Inflammatory macrophage treated with lipopolysaccharide for 4 hours (primary cell): ENCODE measurements at regions not wholly inside any gene's neighbourhood (a gene's known extent, or its start where the extent isn't known, plus 50 kb on each side); places are given as distances from the start of the nearest gene placed in this dataset.
A peak's percentile ranks its signal among the peaks of the same experiment; 100 is the strongest.

Experiments used
- DNase-seq: peaks from one replicate; pipeline ENCODE4 v3.0.0-alpha.2; 2020

DNA sequence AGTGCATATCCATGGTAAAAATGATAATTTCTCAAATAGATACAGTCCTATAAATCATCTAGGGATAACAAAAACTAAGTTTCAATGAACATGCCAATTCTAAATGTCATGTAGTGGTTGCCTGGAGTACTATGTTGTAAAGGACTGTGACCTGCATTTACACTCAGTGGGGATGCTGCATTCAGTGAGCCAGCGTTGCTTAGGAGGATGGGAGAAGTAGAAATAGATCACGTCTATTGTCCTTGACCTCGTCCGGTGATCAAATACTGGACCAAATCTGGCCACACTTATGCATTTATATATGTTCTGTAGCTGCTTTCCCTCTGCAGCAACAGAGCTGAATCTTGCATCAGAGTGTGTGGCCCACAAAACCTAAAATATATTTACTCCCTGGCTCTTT, 139.0 kb upstream of the ETAA1 start:
- DNase-seq = no peak

DNA sequence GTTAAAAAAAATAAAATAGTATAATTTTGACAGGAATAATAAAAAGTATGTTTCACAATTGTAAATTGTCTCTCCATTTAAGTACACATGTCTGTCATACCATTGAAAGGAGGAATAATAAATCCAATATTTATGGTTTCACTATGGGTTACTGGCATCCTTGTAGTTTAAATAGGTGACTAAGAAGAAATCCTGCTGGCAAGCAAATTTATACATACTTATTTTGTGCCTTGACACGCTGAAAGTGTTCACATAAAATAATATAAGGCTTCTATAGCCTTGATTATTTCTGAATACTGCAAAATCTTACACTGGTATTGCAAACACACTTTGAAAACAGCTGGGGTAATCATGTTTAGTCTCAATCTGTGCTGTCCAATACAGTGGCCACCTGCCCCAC, 138.3 kb upstream of the ETAA1 start:
- DNase-seq = no peak

DNA sequence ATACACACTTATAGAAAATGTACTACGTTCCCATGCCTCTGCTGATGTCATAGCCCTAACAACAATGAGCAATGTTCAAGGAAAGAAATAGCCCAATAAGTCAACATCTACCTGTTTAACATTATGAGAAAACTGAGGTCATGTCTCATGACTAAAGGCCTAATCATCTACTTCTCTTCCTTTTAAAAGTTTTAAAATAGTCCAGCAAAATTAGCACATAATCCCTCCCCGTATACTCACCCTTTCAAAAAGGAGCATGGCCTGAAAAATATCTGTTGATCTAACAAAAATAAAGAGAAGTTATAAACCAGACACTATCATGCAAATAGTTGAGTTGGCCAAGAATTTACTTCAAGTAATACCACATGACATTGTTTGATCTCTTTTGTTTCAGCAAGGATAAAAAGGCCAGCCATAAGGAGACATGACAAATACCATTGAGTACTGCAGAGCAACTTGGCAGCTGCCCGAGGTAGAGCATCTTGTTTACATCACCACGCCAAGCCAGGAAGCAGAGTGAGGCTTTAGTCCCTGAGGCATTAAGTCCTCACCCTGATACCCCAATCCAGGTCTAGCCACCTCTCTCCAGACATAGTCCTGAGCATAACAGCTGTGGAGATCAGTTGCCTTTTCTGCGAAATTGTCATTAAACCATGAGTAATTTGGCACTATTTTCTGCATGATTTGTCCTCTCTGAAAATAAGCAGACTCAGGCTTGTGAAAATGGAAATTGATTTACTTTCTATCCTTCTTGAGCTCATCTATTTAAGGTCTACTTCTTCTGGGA, 137.4 kb upstream of the ETAA1 start:
- DNase-seq = no peak

DNA sequence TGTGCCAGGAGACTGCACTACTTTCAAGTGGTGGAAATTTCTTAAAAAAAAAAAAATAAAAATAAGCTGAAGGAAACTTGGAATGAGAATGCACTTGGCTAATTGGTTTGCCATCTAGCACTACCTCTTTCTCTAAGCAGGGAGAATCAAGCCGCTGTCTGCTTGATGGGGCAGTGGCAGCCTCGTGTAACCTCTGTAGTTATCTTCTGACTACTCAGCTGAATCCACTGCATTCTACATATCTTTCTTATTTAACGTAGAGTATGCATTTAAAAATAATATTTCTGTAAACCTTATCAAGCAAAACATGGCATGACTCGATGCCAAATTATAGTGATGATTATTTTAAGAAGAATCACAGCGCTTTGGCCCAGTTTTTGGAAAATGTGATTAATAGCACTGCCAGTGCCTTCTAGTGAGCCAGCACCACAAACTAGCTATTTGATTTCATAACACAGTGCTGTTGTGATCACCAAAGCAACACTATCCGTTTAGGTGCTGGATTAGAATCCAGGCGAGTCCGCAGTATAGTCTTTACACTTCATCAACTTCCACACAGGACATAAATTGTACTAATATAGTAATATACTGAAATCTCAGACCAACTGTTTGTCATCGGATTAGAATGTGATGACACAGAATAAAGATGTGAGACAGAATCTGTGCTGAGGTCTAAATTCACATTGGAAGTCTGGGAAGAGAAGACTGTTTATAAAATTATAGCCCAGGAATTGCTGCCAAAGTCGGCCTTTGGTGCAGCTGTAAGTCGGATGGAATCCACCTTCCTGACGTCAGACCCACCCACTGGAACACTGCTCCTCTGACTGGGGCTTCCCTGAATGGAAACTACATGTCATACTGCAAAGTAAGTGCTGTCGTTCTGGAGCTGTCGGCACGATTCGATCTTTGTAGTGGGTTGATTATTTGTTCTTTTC, 136.5 kb upstream of the ETAA1 start:
- DNase-seq = no peak

DNA sequence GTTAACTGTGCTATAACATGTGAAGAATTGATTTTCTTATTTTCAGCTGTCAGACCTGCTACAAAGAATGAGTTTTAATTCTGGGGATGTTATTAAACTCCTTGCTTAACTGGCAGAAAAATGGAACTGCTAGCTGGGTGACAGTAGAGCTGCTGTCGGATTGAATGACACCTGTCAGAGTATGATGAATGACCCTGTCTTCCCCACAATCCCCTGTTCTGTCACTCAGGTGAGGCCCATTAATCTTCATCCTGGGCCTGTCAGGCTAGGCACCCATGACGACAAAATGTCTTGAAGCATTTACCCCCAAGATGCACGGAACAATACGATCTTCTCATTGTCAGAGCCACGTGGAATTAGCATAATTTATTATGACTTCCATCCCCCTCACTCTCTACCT, 129.9 kb upstream of the ETAA1 start:
- DNase-seq = no peak

DNA sequence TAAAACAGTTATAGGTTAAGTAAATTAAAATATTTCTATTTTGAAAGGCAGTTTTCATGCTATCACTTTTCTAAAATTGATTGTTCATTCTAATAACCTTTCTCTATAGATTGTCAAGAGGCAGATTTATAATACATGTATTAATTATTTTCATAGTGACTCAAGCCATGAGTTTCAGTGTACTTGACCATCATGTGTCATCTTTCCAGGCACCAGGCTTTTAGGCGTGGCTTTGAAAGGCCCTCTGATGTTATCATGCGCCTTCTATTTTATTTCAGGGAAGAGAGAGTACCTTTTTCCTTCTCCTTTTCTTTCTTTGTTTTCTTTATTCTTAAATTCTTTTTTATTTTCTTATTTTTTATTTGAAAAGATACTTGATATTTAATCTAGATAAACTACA, 128.3 kb upstream of the ETAA1 start:
- DNase-seq = no peak

DNA sequence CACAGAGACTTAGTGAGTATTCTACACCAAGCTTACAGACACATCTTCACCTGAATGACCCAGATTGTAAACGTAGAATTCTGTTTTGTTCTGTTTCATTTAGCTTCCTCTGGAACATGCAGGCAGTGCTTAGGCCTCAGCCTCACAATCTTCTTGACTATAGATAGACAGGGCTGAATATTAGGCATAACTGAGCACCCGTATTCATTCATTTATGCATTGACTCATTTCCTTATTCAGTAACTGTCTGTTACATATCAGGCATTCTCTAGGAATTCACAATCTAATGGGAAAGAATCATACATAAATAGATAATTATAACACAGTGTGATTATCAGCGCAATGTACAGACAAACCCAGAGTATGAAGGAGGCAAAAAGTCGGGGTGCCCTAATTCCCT, 124.9 kb upstream of the ETAA1 start:
- no peak for DNase-seq

DNA sequence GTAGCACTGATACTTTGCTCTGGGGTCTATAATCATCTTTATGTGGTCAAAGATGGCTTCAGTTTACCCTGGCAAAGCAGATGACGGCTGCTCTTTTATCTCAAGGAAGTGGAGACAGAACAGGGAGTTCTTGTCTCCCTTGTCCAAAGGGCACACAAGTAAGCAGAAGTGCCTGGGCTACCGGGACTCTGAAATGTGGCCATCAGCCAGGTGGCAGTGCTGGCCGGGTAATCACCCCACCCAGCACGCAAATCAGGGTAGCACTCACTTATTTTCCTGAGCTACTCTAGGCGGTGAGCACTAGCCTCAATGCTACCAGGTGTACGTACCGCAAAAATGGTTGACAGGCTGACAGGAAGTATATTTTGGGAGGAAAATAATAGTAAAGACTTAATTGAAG, 119.7 kb upstream of the ETAA1 start:
- DNase-seq = no peak

DNA sequence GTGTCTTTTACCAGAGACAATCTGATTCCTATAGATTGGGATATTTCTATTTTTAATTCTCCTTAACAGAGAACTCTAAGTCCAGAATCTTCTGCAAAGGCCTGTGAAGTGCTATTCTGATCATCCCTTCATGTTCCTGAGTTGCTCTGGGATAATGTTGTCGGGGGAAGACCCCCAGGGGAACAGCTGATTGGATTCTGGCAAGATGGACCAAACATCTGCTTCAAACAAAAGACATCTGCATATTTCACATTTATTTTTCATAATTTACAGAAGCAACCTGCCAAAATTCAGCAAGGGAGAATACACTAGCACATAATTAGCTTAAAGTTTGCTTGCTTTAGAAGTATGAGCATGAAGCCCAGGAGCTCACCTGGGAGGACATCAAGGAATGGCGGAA, 116.0 kb upstream of the ETAA1 start:
- no peak for DNase-seq

DNA sequence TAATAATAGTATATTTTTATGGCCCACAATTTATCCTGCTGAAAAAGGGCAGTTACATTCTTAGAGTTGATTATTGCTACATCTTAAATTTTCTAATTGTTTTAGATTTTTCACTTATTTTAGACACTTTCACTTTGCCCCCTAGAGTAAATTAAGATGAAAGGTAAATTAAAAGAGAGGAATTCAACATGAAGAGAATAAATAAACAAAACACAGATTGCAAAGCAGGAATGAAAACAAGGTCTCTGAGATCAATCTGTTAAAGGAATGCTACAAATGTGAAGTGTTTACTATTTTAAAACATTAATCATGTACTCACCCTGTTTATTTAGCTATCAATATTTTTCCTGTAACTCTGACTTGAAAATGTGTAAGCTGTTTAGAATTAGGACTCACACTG, 113.5 kb upstream of the ETAA1 start:
- no peak for DNase-seq

DNA sequence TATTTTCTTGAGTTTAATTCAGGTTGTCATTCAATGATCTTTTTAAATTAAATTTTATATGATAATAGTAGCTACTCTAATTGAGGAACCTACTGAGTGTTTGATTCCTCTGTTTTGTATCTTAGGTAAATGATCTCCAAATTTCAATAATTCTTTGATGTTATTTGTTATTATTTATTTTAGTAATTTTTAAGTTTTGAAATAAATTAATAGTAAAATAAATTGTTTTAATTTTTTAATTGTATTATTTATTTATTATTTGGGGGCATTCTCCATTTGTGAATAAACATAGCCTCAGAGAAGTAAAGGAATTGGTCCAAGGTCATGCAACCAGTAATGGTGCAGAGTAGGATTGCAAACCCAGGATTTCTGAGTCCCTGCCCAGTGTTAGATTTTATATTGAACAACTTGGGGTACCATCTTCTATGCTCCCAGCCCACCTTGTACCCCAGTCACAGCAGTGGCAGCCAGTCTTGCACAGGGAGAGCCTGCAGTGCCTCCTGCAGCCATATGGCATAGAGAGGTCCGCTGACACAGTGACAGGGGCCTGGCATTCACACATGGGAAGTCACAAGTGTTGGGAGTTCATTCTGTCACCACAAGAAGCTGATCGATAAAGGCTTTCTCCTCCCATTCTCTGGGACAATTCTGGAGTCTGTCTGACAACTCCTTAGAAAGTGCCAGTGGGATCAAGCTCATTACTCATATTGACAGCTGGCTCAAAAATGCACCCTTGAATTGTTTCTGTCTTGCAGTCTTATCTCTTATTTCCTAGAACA, 110.0 kb upstream of the ETAA1 start:
- no peak for DNase-seq

DNA sequence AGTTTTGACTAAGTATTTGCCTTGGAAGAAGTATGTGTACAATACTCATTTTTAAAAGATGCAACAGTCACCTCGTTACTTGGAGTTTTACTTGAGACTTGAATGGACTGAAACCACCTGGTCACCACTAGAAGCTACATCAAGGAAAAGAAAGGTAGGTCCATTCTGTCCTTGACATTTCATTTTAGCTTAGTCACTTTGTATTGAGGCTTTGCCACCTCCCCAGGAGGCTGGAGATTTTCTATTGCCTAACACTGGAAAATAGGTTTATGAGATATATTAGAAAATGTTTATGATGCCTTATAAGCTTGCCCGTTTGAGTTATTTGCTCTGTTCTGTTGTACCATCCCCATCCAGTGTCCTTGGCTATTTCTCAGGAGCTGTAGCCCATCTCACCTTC, 107.9 kb upstream of the ETAA1 start:
- DNase-seq = no peak

DNA sequence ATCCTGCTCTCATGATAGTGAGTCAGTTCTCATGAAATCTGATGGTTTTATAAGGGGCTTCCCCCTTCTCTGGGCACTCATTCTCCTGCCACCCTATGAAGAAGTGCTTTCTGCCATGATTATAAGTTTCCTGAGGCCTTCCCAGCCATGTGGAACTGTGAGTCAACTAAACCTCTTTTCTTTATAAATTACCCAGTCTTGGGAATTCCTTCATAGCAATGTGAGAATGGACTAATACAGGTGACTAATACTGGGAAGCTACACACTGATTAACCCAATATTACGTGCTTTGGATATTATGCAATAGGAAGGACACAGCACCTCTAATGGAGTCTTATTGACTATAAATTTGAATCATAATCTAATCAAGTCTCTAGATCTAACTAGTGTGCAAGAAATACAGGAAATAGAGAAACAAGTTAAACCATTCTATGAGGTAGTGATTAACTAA, 107.2 kb upstream of the ETAA1 start:
- DNase-seq = peak; percentile 3

DNA sequence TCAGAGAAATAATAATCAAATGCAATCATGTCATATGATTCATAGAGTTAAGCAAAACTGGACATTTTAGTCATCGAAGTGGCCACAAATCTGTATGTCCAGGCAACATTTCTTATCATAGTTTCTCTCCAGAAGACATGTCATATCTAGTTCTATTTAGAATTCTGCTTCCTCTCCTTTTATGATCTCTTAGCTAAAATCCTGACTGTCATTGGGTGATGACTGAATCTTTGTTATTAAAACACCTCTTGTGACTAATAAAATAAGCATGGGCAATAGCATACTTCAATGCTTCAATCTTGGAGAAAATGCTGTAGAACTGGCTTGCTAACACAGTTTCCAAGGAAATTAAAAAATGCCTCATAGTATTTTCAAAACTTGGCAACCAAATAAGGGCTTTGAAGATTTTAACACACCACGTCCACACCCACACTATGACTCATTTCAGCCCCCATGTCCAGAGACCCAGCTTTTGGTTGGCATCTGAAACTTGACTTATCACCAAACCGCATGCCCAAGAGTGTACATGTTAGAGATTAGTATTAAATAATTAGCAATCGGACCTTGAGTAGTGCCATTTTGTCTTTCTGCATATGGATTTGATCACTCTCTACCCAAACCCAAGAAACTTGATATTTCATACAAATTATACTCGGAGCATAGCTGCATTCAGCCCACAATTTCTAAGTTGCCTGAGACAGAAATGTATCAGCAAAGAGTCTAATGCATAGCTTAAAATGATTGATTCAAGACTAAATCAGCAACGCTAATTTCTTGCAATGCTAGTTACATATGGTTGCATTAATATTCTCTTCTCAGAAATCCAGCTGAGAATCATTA, 106.5 kb upstream of the ETAA1 start:
- no peak for DNase-seq

DNA sequence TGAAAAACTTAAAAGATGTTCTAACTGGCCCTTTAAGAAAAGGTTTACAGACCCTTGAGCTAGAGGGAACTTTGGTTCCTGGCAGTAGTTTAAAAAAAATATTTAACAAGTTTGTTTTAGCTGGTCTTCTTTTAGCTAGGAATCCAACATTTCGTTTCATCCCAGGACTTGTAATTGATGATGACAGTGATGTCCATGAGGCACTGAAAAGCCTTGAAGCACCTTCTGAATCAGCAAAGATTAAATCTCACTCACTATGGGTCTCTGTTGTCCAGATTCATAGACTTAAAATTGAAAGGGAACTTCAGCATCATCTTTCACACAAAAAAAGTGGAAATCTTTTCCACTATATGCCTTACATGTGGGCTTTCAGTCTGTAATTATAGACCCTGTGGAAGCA, 102.9 kb upstream of the ETAA1 start:
- DNase-seq = no peak

DNA sequence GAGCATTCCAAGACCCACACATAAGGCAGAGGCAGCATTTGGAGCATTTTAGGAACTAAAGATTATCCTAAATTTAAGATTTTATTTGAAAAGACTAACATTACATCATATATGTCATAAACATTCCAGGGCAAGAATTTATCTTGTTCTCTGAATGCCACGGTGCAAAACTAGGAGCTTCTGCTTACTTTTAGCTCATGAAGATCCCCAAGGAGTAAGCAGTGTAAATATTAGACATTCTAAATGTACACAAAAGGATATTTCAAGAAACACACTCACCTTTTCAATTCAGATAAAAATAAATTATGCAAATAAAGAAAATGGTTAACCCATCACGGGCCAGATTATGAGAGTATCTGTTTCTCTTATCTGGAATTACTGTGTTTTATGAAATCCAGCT, 101.7 kb upstream of the ETAA1 start:
- no peak for DNase-seq

DNA sequence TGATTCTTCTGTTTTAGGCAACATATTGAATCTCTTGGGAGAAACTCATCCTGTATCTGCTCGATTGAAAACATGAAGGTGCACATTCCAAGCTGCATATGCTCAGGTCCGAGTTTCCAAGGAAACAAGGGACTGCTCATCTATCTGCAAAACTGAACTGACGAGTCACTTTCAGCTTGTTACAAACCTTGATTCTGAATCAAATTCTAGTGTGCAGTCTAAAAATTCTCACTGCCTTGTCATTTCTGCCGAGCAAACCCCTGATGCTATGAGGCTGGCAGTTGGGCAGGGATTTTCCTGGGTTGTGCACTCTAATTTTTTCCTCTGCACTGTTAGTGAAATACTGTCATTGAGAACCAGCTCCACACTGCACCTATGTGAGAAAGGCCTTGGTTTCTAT, 101.3 kb upstream of the ETAA1 start:
- no peak for DNase-seq

DNA sequence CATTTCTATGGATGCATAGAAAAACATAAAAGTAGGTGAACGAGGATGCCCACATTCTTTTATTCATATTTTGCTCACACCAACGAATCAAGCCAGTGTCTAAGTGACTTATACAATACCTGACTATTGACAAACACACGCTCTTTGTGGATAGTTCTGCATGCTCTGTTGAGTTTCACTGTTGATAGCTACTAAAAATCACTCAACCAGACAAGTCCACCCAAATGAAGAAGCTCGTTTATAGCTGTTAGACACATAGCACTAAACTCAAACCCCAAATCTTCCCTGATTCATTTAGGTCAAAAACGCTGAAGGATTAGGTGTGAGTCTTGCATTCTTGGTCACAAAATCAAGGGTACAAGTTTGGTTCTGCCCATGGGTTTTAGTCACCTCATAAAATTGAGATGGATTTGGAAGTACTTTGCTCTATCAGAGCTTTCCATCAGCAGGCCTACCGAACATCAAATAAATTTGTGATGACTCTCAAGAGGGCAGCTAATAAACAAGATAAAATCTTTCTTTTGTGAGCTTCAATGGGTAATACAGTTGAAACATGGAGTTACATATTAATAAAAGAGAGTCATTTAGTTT, 92.7 kb upstream of the ETAA1 start:
- DNase-seq = no peak

DNA sequence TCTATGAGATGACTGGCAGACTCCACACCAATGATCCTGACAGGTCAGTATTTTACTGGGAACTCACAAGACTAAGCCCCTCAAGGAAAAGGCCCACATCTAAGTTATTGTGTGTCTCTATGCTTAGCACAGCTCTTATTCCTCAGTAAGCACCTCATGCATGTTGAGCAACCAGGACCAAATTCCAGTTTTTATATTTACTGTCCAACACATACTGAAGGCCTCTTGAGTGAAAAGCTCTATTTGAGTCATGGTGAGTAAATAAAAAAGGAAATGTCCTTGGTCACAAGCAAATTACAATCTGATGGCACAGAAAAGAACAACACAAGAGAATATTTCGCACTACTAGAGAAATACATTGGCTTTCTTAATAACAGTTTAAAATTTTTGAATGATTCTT, 87.9 kb upstream of the ETAA1 start:
- DNase-seq = no peak

DNA sequence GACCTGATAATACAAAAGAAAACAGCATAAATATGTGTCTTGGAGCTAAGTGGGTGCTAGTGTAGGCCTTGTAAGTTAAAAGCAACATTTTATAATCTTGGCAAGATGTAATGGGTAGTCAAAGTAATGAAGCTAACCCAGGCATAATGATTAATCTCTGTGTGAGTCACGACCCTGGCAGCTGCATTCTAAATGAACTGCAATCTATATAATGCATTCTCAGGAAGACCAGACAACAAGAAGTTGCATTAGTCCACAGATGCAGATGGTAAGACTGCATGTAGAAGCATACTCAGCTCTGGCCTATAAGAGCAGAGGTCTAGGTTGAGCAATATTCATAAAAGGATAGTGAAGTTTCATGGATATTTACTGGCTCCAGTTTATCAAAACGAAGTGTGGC, 85.6 kb upstream of the ETAA1 start:
- no peak for DNase-seq

DNA sequence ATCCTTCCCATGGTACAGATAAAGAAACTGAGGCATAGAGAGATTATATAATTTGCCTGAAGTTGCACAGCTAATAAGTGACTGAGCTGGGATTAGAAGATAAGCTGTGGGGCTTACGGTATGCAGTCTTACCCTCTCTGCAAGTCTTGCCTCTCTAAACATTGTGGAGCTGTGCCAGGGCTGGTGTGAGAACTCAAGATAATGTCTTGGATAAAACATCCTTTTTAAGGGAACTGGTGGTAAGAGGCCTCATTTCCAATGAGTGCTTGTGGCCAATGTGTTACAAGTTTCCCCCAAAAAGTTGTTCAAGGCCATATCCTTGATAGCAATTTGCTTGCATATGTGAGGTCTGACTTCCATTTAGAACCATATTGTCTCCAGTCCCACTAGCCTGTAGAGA, 84.3 kb upstream of the ETAA1 start:
- no peak for DNase-seq

DNA sequence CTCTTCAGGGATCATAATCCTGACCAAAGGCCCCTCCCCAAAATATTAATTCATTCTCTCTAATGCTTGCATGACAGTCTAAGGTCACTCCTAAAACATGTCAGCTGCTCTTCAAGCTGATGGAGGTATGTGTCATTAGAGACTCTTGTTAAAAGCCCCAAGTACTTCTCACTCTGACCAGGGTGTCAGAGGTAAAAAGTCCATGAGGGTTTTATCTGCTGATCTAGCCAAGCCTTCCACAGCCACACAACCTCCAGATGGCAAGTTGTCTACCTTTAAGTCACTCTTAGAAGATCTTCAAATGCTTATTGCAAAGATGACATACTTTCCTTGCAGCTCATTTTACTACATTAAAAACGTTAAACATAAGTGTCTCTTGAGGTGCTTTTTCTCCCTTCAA, 83.6 kb upstream of the ETAA1 start:
- DNase-seq = no peak
